Heart left ventricle (tissue), 16 donors: ENCODE measurements at regions not wholly inside any gene's neighbourhood (a gene's known extent, or its start where the extent isn't known, plus 50 kb on each side); places are given as distances from the start of the nearest gene placed in this dataset.

Experiments used
- ATAC-seq, 4 donors: fragments of 200-7000 bp; cut with Tn5 transposase; one replicate each; pipeline ENCODE4 v1.9.1; 2020 to 2022; ENCODE audit warnings: moderate library complexity in 4 of 4, mild to moderate bottlenecking in 3 of 4, moderate number of reproducible peaks in 1 of 4
- DNase-seq, 5 donors: peaks; one replicate each; pipeline ENCODE4 v3.0.0-alpha.2; 2020
- H3K27ac ChIP-seq, 12 donors: fragments of 200-600 bp; sonication (generic) in 4 of 12; one replicate each; pipeline versions ENCODE4 v1.5.0 to v1.8.0; 2016 to 2022; ENCODE audit warnings: mild to moderate bottlenecking in 2 of 12
- H3K27me3 ChIP-seq, 9 donors: fragments of 200-600 bp; sonication (generic) in 2 of 9; one replicate each; pipeline versions ENCODE4 v1.5.1 to v1.8.0; 2016 to 2022; ENCODE audit warnings: mild to moderate bottlenecking in 3 of 9
- H3K36me3 ChIP-seq, 9 donors: fragments of 200-600 bp; sonication (generic) in 2 of 9; one replicate each; pipeline versions ENCODE4 v1.5.0 to v1.8.0; 2018 to 2022; ENCODE audit warnings: mild to moderate bottlenecking in 2 of 9
- H3K4me1 ChIP-seq, 12 donors: fragments of 200-600 bp; sonication (generic) in 4 of 12; one replicate each; pipeline versions ENCODE4 v1.5.0 to v1.8.0; 2016 to 2022; ENCODE audit warnings: mild to moderate bottlenecking in 3 of 12
- H3K4me3 ChIP-seq, 12 donors: fragments of 200-600 bp; sonication (generic) in 4 of 12; one replicate each; pipeline versions ENCODE4 v1.5.0 to v1.8.0; 2017 to 2022; ENCODE audit warnings: mild to moderate bottlenecking in 9 of 12, moderate library complexity in 4 of 12
- H3K9me3 ChIP-seq, 12 donors: fragments of 200-600 bp; sonication (generic) in 4 of 12; one replicate each; pipeline versions ENCODE4 v1.5.0 to v1.8.0; 2016 to 2022; ENCODE audit warnings: mild to moderate bottlenecking in 1 of 12
- POLR2A ChIP-seq, 2 donors: fragments of 450-650 bp; IDR thresholded peaks; one replicate each; pipeline ENCODE4 v1.6.1; 2017; ENCODE audit warnings: antibody characterized with exemption in 2 of 2, mild to moderate bottlenecking in 2 of 2, moderate library complexity in 2 of 2
- WGBS, 4 donors: extraction: QIAGEN DNeasy Blood & Tissue Kit in 2 of 4; methylation state at CpG; one replicate each; pipeline versions ENCODE4 v1.1.5 to v1.1.7; 2013 to 2018; 5-methylcytosine and 5-hydroxymethylcytosine counted together
- intact Hi-C, 10 donors: fragments of 100-400 bp; cut with DNase I; formaldehyde crosslinking; loops; one replicate each; pipeline versions ENCODE4 v1.11.1 to v1.14.2; 2022
- TF ChIP-seq, protein P1 (sequence below), 12 donors: fragments of 200-600 bp; sonication (generic) in 4 of 12; IDR thresholded peaks; one replicate each; pipeline versions ENCODE4 v1.5.0 to v1.8.0; 2018 to 2022; ENCODE audit warnings: antibody characterized with exemption in 12 of 12, mild to moderate bottlenecking in 5 of 12
- donor health status: ischemic (EF 13 %, LVEDD 7.1; RV severe dilation, severe dysfunction).
- donor health status: healthy with polysubstance abuse.
- donor health status: DM: no; HTN: yes; CAD: no.
- donor health status: DM: no; HTN: no; CAD: no.
- donor health status: ischemic (EF 25% LVEDD 6.9; RV normal size, moderate dysfunction).
- donor health status: ischemic (EF 25% LVEDD 5.7; RV mildly dilated, moderate dysfunction).
- donor health status: healthy.
- donor health status: DM: yes; HTN: yes; CAD: no.
- donor health status: ischemic (EF 35%, LVEDD 5.7; RV mildly dilated, moderate dysfunction).
- donor health status: nonischemic (EF 11% LVEDD 7.7; RV severe dilation, severe dysfunction).
- donor health status: DM: yes; HTN: yes; CAD: no.
- donor health status: PGD.
- donor health status: ischemic (EF 29% LVEDD 5.4; RV normal size, mild dysfunction).
- donor health status: nonischemic (EF 23%, LVEDD 6.1; RV moderate dilation, normal function).

- H3K27me3 ChIP-seq, result no peaks in the 10 kb centered on the region
- DNase-seq, result no peak
- H3K4me3 ChIP-seq, result no peak overlapping the region
- H3K9me3 ChIP-seq, result no peaks in the 10 kb centered on the region
- H3K36me3 ChIP-seq, result no peaks in the 10 kb centered on the region
- ATAC-seq, result no peak
- WGBS, 4 donors, result 91 to 93% (median 92%) methylated on average over 4 of the region's 4 CpGs
- no peaks in the 10 kb centered on the region for H3K4me1 ChIP-seq
- intact Hi-C loops, result no loop called here
- H3K27ac ChIP-seq, result no peak overlapping the region
- TF ChIP-seq POLR2A (IDR thresholded peaks at IDR 0.05), result no peak
- TF ChIP-seq, protein P1, sequence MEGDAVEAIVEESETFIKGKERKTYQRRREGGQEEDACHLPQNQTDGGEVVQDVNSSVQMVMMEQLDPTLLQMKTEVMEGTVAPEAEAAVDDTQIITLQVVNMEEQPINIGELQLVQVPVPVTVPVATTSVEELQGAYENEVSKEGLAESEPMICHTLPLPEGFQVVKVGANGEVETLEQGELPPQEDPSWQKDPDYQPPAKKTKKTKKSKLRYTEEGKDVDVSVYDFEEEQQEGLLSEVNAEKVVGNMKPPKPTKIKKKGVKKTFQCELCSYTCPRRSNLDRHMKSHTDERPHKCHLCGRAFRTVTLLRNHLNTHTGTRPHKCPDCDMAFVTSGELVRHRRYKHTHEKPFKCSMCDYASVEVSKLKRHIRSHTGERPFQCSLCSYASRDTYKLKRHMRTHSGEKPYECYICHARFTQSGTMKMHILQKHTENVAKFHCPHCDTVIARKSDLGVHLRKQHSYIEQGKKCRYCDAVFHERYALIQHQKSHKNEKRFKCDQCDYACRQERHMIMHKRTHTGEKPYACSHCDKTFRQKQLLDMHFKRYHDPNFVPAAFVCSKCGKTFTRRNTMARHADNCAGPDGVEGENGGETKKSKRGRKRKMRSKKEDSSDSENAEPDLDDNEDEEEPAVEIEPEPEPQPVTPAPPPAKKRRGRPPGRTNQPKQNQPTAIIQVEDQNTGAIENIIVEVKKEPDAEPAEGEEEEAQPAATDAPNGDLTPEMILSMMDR (IDR thresholded peaks at IDR 0.05), result no peak
These were observed 50.6 kb upstream of the JAZF1 start for GRCh38 chr7:28231176-28231575.

- intact Hi-C loops, result no loop called here
- ATAC-seq, result no peak
- H3K9me3 ChIP-seq, result no peaks in the 10 kb centered on the region
- DNase-seq, result no peak
- H3K4me3 ChIP-seq, result no peak overlapping the region
- TF ChIP-seq, protein P1 (IDR thresholded peaks at IDR 0.05), result no peak
- TF ChIP-seq POLR2A (IDR thresholded peaks at IDR 0.05), result no peak
- H3K4me1 ChIP-seq, result peaks cover 0 to 19% (median 0%) of the 10 kb centered on the region in 12 donors
- no peaks in the 10 kb centered on the region for H3K36me3 ChIP-seq
- WGBS, 4 donors, result 81 to 87% (median 83%) methylated on average over 4 of the region's 4 CpGs
- peak overlapping the region in 3 of 12 donors; percentile 24 to 47 (median 29) for H3K27ac ChIP-seq
- no peaks in the 10 kb centered on the region for H3K27me3 ChIP-seq
These were observed 56.0 kb upstream of the JAZF1 start for GRCh38 chr7:28236560-28236959.

DNA sequence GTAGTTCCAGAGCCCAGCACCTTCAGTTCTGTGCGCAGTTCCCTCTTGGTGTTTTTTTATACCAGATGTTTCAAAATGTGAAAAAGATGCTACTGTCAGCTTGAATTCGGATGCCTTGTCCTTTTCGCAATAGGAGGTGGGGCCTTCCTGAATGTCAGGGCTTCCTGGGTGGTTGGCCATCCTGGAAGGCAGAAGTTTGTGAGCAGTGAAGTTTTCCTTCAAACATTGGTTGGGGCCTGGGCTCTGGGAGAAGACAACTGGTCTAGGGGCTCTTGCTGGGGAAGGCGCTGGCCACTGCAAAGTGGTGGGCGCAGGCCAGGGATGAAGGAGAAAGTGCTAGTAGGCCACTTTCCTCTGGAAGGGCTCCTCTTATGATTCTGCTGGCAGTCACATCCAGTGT, 56.8 kb upstream of the JAZF1 start:
- ATAC-seq (no peak), DNase-seq (peak in 1 of 5 donors; percentile 32)
- intact Hi-C loops, result no loop called here
- no peak overlapping the region for H3K4me3 ChIP-seq
- H3K36me3 ChIP-seq, result no peaks in the 10 kb centered on the region
- peak overlapping the region in 4 of 12 donors; percentile 0 to 49 (median 38) for H3K27ac ChIP-seq
- no peaks in the 10 kb centered on the region for H3K27me3 ChIP-seq
- H3K9me3 ChIP-seq, result no peaks in the 10 kb centered on the region
- H3K4me1 ChIP-seq, result peaks cover 0 to 19% (median 0%) of the 10 kb centered on the region in 12 donors
- TF ChIP-seq POLR2A (IDR thresholded peaks at IDR 0.05), result no peak
- TF ChIP-seq, protein P1 (IDR thresholded peaks at IDR 0.05), result no peak
- WGBS, 4 donors, result 67 to 77% (median 68%) methylated on average over 5 of the region's 5 CpGs

DNA sequence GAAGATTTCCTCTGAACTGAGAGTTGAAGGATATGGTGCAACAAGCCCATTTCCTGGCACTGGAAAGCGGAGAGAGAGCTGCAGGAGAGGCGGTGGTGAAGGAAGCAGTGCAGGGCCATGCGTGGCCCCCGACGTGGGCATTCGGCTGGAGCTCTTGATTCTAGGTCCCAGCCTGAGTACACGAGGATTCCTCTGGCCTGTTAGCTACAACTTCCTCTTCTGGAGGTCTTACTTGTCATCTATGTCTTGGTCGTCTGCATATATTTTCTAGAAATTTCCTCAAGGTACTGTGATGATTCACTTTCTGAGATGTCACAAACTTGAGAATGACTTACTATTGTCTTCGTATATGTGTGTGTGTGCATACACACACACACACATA, 59.2 kb upstream of the JAZF1 start:
- DNase-seq, result no peak
- no peak overlapping the region for H3K27ac ChIP-seq
- no peak overlapping the region for H3K4me3 ChIP-seq
- H3K4me1 ChIP-seq, result peaks cover 0 to 19% (median 0%) of the 10 kb centered on the region in 12 donors
- no peaks in the 10 kb centered on the region for H3K27me3 ChIP-seq
- H3K9me3 ChIP-seq, result no peaks in the 10 kb centered on the region
- 78 to 87% (median 83%) methylated on average over 9 of the region's 9 CpGs for WGBS, 4 donors
- ATAC-seq, result no peak
- no peak for TF ChIP-seq POLR2A (IDR thresholded peaks at IDR 0.05)
- TF ChIP-seq, protein P1 (IDR thresholded peaks at IDR 0.05), result no peak
- H3K36me3 ChIP-seq, result no peaks in the 10 kb centered on the region
- intact Hi-C loops, result no loop called here
